Suppressor macrophage (primary cell): ENCODE measurements at regions not wholly inside any gene's neighbourhood (a gene's known extent, or its start where the extent isn't known, plus 50 kb on each side); places are given as distances from the start of the nearest gene placed in this dataset.
"Not testable (repeated sequence)": the region's sequence is repeated elsewhere in the genome, so short reads cannot be mapped to it uniquely, and the experiment has no call there.

ENCODE experiments used
- DNase-seq, 4 experiments: peaks; one replicate each; pipeline ENCODE4 v3.0.0-alpha.2; 2020 to 2022

GRCh38 chr12:114847441-114848035 lies 163.6 kb upstream of the TBX3 start:
- no peak for DNase-seq

GRCh38 chr12:114846771-114847170 lies 162.8 kb upstream of the TBX3 start:
- no peak for DNase-seq

GRCh38 chr12:114841557-114842251 lies 157.7 kb upstream of the TBX3 start:
- no peak for DNase-seq

GRCh38 chr12:114838480-114838879 lies 154.5 kb upstream of the TBX3 start:
- DNase-seq = no peak

- peak in 3 of 4 experiments; percentile 6 to 30 (median 27) for DNase-seq
Observed at GRCh38 chr12:114836609-114837008, 152.6 kb upstream of the TBX3 start.

GRCh38 chr12:114835031-114835430 lies 151.1 kb upstream of the TBX3 start:
- DNase-seq = no peak

GRCh38 chr12:114834621-114835020 lies 150.6 kb upstream of the TBX3 start:
- DNase-seq = no peak

GRCh38 chr12:114829833-114830232 lies 145.9 kb upstream of the TBX3 start:
- DNase-seq = no peak

GRCh38 chr12:114829244-114829643 lies 145.3 kb upstream of the TBX3 start:
- not testable (repeated sequence) for DNase-seq

- DNase-seq = no peak
Observed at GRCh38 chr12:114827461-114827860, 143.5 kb upstream of the TBX3 start.

GRCh38 chr12:114826244-114826643 lies 142.3 kb upstream of the TBX3 start:
- DNase-seq = no peak

GRCh38 chr12:114823724-114824123 lies 139.7 kb upstream of the TBX3 start:
- no peak for DNase-seq

- DNase-seq = no peak
Observed at GRCh38 chr12:114821570-114821969, 137.6 kb upstream of the TBX3 start.

- DNase-seq = no peak
Observed at GRCh38 chr12:114820796-114821195, 136.8 kb upstream of the TBX3 start.

GRCh38 chr12:114817571-114818425 lies 133.8 kb upstream of the TBX3 start:
- no peak for DNase-seq

- no peak for DNase-seq
Observed at GRCh38 chr12:114815026-114815795, 131.2 kb upstream of the TBX3 start.

- peak; percentile 6 to 43 (median 32) for DNase-seq
Observed at GRCh38 chr12:114812858-114813761, 129.1 kb upstream of the TBX3 start.

- DNase-seq = no peak
Observed at GRCh38 chr12:114812384-114812783, 128.4 kb upstream of the TBX3 start.

- no peak for DNase-seq
Observed at GRCh38 chr12:114809097-114809496, 125.1 kb upstream of the TBX3 start.

GRCh38 chr12:114801381-114801780 lies 117.4 kb upstream of the TBX3 start:
- not testable (repeated sequence) for DNase-seq

GRCh38 chr12:114800566-114800965 lies 116.6 kb upstream of the TBX3 start:
- DNase-seq = peak in 1 of 4 experiments; percentile 8
